SJCRH30 (cell line): ENCODE measurements at regions not wholly inside any gene's neighbourhood (a gene's known extent, or its start where the extent isn't known, plus 50 kb on each side); places are given as distances from the start of the nearest gene placed in this dataset.

Source experiments
- DNase-seq, 2 experiments: peaks; one replicate each; pipeline ENCODE4 v3.0.0-alpha.2; 2015 to 2020
- H3K27ac ChIP-seq: fragments of 250-450 bp; sonication (Bioruptor Pico); 2 replicates; pipeline ENCODE4 v1.5.1; 2020; ENCODE audit warnings: mild to moderate bottlenecking, moderate library complexity
- H3K27me3 ChIP-seq: fragments of 250-450 bp; sonication (Bioruptor Pico); 2 replicates; pipeline ENCODE4 v1.5.1; 2020; ENCODE audit warnings: mild to moderate bottlenecking, moderate library complexity
- H3K36me3 ChIP-seq: fragments of 250-450 bp; sonication (Bioruptor Pico); 2 replicates; pipeline ENCODE4 v1.5.1; 2020; ENCODE audit warnings: mild to moderate bottlenecking, moderate library complexity
- H3K4me1 ChIP-seq: fragments of 250-450 bp; sonication (Bioruptor Pico); 2 replicates; pipeline ENCODE4 v1.5.1; 2020; ENCODE audit warnings: mild to moderate bottlenecking, moderate library complexity
- H3K4me3 ChIP-seq: fragments of 250-450 bp; sonication (Bioruptor Pico); 2 replicates; pipeline ENCODE4 v1.5.1; 2020; ENCODE audit warnings: mild to moderate bottlenecking, moderate library complexity
- H3K9me3 ChIP-seq: fragments of 250-450 bp; sonication (Bioruptor Pico); replicated peaks from 2 replicates; pipeline ENCODE4 v1.5.1; 2020; ENCODE audit warnings: mild to moderate bottlenecking, moderate library complexity

DNA sequence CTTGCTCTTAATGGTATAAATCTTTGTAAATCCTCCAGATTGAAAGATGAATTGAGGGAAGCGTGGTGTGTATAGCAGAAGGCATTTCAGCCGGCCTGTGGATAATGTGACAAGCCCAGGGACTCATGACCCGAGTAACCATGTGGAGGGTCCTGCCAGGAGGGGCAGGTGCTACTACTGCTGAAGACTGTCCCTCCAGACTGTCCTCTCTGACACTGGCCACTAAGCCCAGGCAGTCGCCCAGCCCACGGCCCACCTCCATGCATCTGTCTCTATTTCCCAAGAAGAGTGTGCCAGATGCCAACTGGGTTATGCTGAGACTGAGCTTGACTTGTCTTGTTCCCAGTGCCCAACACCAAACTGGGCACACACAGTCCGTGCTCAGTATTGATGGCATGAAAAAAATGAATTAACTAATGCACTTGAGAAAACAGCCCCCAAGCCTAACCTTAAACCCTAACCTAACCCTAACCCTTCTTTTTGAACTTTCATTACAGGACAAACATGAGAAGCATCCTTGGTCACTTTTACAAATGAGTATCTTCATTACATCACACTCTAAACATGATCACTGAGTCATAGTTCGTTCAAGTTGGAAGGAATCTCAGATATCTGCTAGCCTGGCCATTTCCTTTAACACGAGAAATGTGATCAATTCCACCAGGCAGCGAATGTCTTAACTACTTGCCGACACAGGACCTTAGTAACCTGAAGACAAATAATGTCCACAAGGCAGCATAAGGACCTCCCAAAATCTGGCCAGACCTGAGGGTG, 182.2 kb upstream of the RREB1 start:
- Histone ChIP-seq H3K4me3 (no peak overlapping the region), H3K27ac (no peak overlapping the region), H3K36me3 (no peaks in the 10 kb centered on the region), H3K4me1 (peaks cover under 1% of the 10 kb centered on the region; the same call in 1 of the 2 replicates), H3K9me3 (no peaks in the 10 kb centered on the region), H3K27me3 (no peaks in the 10 kb centered on the region)
- DNase-seq: no peak

DNA sequence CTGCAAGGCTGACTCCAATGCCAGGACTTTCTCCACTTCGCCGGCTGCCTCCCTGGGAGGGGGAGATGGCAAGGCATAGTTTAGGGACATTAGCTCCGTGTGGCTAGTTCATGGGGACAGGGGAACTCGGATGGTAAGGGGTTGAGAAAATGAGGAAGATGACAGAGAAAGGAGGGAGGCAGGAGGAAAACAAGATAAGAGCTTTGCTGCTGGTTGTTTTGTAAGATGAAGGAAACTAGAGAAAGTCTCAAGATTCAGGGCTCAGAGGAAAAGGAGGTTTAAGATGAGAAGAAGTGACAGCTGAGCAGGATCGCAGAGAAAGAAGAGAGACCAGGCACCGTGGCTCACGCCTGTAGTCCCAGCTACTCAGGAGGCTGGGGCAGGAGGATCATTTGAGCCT, 180.9 kb upstream of the RREB1 start:
- H3K4me1 ChIP-seq: no peaks in the 10 kb centered on the region; the same call in 1 of the 2 replicates
- H3K4me3 ChIP-seq: no peak overlapping the region
- DNase-seq: peak in 1 of 2 experiments; percentile 11
- no peaks in the 10 kb centered on the region for H3K27me3 ChIP-seq
- peak overlapping the region; percentile 60; the same call in 1 of the 2 replicates for H3K27ac ChIP-seq
- no peaks in the 10 kb centered on the region for H3K9me3 ChIP-seq
- H3K36me3 ChIP-seq: no peaks in the 10 kb centered on the region

DNA sequence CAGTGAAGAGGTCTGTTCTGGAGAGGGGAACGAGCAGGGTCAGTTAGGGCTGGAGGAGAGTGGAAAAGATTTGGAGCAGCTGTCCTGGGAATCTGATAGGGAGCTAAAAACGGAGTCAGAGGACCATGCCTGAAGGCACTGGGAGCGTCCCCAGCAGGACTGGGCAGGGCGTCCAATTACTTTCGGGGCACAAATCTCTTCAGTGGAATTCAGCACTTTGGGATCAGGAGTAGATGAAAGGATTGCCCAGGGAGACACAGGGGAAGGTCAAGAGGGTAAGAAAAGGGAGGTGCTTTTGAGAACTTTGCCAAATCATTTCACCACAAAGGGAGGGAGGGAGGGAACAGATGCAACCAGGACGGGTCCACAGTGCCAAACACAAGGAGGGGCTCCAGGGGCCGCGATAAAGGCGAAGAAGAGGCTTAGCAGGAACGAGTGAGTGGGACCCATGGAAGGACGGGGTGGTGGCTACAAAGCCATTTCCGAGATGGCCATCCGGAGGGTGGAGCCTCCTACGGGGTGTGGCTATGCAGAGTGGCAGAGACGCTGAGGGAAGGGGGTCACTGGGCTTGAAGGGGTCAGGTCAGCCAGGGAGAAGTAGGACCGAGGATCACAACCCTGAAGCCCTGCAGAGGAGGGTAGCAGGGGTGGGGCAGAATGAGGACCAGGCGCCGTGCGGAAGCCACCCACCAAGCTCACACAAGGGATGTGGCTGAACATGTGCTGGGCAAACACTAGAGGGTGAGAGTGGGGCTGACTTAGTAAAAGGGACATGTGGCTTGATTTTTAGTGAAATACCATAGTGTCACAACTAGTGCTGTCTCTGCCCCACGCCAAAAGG, 180.0 kb upstream of the RREB1 start:
- H3K36me3 ChIP-seq: no peaks in the 10 kb centered on the region
- no peaks in the 10 kb centered on the region for H3K27me3 ChIP-seq
- H3K4me1 ChIP-seq: no peaks in the 10 kb centered on the region; the same call in 1 of the 2 replicates
- DNase-seq: peak; percentile 82 to 90
- H3K9me3 ChIP-seq: no peaks in the 10 kb centered on the region
- peak overlapping the region; percentile 60 for H3K27ac ChIP-seq
- H3K4me3 ChIP-seq: peak overlapping the region; percentile 49

DNA sequence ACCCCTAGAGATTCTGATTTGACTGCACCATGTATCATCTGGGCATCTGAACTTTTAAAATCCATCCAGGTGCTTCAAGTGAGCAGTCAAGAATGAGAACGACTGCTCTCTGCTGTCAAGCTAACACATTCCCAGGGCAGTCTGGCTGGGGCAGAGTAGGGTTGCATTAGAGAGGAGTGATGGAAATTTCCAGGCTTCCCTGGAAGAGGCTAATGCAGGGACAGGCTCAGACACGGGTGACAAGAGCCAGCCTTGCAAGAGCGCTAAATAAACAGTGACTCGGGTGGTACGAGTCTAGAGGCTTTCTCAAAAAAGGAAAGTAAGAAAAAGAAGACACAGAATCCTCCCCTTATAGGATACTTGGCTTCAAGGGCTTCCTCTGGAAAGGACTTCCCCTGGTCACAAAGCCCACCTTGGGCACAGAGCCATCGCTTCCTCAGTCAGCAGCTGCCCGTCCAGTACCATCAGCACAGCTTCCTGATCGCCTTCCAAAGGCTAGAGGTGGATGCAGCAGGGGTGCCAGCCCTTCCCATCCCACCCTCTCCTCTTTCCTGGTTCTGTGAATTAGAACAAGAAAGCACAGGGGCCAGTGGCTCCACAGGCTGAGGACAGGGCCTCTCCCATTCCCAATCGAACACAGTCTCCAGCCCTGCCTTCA, 177.4 kb upstream of the RREB1 start:
- Histone ChIP-seq H3K4me3 (no peak overlapping the region), H3K36me3 (no peaks in the 10 kb centered on the region), H3K27me3 (no peaks in the 10 kb centered on the region), H3K4me1 (no peaks in the 10 kb centered on the region; the same call in 1 of the 2 replicates), H3K9me3 (no peaks in the 10 kb centered on the region), H3K27ac (no peak overlapping the region)
- no peak for DNase-seq

DNA sequence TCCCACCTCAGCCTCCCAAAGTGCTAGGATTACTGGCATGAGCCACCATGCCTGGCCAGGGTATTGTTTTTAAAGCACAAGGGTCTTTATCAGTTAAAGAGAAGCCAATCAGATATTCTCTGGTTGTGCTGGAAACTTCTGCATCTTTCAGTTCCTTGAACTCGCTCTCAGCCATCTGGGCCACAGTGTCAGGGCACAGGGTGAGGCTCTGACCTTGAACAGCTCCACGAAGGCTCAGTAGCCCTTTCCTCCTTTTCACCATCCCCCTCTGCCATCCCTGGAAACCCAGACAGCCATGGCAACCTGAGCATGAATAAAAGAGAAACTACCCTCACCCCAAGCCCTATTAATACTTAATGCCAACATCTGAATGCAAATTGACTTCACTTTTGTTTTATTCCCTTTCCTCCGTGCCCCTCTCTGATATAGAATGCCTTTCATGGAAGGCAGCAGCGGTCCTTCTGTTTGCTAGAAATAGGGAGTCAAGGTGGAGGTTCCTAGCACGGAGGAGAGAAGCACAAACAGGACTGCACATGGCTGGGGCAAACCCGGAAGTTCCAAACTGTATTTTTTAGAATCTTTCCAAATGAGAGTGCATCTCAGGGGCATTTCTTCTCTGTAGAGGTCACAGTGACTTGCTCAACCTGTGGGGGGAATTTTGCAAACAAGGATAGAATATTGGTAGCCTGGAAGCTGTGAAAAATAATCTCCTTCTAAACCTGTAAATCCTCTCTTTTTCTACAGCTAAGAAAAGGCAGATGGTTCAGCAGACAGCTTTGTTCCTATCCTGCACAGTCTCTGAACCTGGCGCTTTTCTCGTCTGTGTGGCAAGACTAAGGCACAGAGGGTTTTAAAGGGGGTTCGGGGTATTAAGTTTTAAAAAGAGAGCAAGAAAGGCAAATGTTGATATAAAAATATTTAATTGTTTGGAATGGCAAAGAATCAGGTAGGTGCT, 176.4 kb upstream of the RREB1 start:
- Histone ChIP-seq H3K27me3 (no peaks in the 10 kb centered on the region), H3K4me1 (no peaks in the 10 kb centered on the region; the same call in 1 of the 2 replicates), H3K27ac (no peak overlapping the region), H3K4me3 (no peak overlapping the region), H3K36me3 (no peaks in the 10 kb centered on the region), H3K9me3 (no peaks in the 10 kb centered on the region)
- DNase-seq: no peak

DNA sequence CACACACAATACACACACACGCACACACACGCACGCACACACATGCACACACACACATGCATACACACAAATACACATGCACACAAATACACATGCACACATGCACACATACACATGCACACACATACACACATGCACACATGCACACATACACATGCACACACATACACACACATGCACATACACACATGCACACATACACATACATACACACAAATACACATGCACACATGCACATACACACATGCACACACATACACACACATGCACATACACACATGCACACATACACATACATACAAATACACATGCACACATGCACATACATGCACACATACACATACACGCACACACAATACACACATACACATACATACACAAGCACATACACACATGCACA, 175.4 kb upstream of the RREB1 start:
- Histone ChIP-seq H3K27ac (no peak overlapping the region), H3K4me3 (no peak overlapping the region), H3K36me3 (no peaks in the 10 kb centered on the region), H3K27me3 (no peaks in the 10 kb centered on the region), H3K9me3 (no peaks in the 10 kb centered on the region), H3K4me1 (no peaks in the 10 kb centered on the region)
- no peak for DNase-seq

DNA sequence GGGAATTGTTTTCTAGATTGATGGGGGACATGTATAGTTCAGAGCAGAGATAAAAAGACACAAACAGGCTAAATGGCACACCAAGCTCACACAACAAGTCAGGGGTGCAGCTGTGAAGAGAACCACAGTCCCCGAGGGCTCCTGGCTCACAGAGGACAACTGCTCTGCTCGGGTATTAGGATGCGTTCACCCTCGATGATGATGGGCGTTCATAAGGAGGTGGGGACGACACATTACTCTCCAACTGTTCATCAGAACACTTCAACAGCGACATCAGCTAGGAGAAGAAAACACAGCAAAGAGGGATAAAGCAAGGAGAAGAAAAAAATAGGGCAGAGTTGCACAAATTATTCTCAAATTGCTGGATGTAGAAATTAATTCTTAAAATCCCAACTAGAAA, 174.8 kb upstream of the RREB1 start:
- Histone ChIP-seq H3K36me3 (no peaks in the 10 kb centered on the region), H3K4me3 (no peak overlapping the region), H3K9me3 (no peaks in the 10 kb centered on the region), H3K27ac (no peak overlapping the region), H3K27me3 (no peaks in the 10 kb centered on the region), H3K4me1 (no peaks in the 10 kb centered on the region)
- DNase-seq: peak in 1 of 2 experiments; percentile 3

DNA sequence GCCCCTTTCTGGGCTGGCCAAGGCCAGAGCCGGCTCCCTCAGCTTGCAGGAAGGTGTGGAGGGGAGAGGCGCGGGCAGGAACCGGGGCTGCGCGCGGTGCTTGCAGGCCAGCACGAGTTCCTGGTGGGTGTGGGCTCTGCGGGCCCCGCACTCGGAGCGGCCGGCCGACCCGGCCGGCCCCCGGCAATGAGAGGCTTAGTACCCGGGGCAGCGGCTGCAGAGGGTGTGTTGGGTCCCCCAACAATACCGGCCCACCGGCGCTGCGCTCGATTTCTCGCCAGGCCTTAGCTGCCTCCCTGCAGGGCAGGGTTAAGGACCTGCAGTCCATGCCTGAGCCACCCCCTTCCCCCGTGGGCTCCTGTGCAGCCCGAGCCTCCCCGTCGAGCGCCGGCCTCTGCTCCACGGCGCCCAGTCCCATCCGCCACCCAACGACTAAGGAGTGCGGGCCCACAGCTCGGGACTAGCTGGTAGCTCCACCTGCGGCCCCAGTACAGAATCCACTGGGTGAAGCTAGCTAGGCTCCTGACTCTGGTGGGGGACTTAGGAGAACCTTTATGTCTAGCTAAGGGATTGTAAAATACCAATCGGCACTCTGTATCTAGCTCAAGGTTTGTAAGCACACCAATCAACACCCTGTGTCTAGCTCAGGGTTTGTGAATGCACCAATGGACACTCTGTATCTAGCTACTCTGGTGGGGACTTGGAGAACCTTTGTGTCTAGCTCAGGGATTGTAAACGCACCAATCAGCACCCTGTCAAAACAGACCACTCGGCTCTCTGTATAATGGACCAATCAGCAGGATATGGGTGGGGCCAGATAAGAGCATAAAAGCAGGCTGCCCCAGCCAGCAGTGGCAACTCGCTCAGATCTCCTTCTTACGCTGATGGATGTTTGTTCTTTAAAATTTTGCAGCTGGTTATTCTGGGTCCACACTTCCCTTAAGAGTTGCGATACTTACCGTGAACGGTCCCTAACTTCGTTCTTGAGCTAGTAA, 167.4 kb upstream of the RREB1 start:
- H3K36me3 ChIP-seq: no peaks in the 10 kb centered on the region
- H3K4me3 ChIP-seq: no peak overlapping the region
- H3K27me3 ChIP-seq: no peaks in the 10 kb centered on the region
- H3K27ac ChIP-seq: no peak overlapping the region
- no peak for DNase-seq
- no peaks in the 10 kb centered on the region for H3K9me3 ChIP-seq
- H3K4me1 ChIP-seq: 0 out of 2 replicates have a peak, but pooled peaks cover 3% of the 10 kb centered on the region

DNA sequence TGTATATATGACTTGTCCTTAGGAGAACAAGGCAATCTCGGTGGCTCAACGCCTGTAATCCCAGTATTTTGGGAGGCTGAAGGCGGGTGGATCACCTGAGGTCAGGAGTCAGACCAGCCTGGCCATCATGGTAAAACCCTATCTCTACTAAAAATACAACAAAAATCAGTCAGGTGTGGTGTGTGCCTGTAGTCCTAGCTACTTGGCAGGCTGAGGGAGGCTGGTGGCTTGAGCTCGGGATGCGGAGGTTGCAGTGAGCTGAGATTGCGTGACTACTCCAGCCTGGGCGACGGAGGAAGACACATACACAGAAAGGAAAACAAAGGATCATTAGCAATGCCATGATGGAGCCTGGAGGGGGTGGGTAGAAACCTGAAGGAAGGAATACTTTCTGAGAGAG, 166.6 kb upstream of the RREB1 start:
- DNase-seq: no peak
- H3K4me1 ChIP-seq: 0 out of 2 replicates have a peak, but pooled peaks cover 3% of the 10 kb centered on the region
- no peaks in the 10 kb centered on the region for H3K9me3 ChIP-seq
- no peaks in the 10 kb centered on the region for H3K27me3 ChIP-seq
- no peak overlapping the region for H3K4me3 ChIP-seq
- H3K36me3 ChIP-seq: no peaks in the 10 kb centered on the region
- H3K27ac ChIP-seq: no peak overlapping the region

DNA sequence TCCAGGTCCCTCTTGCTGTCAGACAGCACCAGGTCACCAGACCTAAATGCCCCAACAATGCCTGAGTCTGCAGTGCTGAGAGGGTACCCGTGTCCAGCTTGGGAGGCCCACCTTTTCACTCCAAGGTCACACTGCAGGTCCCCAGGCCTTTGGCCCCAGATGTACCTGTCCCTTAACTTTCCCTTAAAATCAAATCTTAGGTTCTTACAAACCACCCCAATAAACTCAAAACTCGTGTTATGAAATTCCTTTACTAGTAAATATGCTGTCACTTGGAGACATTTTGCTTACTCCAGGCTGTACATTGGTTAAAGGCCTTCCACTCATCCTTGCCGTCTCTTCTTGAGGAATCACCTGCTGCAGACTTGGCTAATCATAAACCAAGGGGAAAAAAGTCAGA, 165.7 kb upstream of the RREB1 start:
- H3K4me1 ChIP-seq: 0 out of 2 replicates have a peak, but pooled peaks cover 3% of the 10 kb centered on the region
- H3K9me3 ChIP-seq: no peaks in the 10 kb centered on the region
- no peaks in the 10 kb centered on the region for H3K27me3 ChIP-seq
- no peak overlapping the region for H3K27ac ChIP-seq
- no peak for DNase-seq
- H3K36me3 ChIP-seq: no peaks in the 10 kb centered on the region
- H3K4me3 ChIP-seq: no peak overlapping the region

DNA sequence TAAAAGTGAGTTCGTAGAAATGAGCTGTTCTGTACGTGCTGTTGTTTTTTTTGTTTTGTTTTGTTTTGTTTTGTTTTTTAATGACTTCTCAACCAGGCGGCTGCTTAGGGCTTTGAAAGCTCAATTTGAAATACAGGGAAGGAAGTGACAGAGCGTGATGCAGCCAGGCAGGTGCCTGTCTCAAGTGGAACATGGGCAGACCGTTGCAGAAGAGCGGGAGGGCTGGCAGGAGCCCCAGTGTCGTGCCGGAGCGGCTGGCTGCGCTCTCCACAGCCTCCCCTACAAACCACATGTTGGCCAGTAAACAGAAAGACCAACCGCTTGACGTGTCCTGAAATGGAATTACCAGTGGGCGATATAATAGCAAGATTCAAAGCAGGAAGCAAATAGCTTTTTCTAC, 164.9 kb upstream of the RREB1 start:
- no peaks in the 10 kb centered on the region for H3K36me3 ChIP-seq
- H3K27ac ChIP-seq: no peak overlapping the region
- H3K27me3 ChIP-seq: no peaks in the 10 kb centered on the region
- H3K9me3 ChIP-seq: no peaks in the 10 kb centered on the region
- no peak overlapping the region for H3K4me3 ChIP-seq
- peak; percentile 71 to 78 for DNase-seq
- H3K4me1 ChIP-seq: 0 out of 2 replicates have a peak, but pooled peaks cover 3% of the 10 kb centered on the region

DNA sequence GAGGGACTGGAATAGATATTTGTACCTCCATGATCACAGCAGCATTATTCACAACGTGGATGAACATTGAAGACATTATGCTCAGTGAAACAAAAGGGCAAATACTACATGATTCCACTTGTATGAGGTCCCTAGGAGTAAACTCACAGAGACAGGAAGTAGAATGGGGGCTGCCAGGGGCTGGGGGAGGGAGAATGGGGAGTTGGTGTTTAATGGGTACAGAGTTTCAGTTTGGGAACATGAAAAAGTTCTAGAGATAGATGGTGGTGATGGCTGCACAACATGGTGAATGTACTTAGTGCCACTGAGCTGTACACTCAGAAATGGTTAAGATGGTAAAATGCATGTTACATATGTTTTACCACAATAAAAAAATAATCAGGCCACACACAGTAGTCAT, 164.3 kb upstream of the RREB1 start:
- no peaks in the 10 kb centered on the region for H3K9me3 ChIP-seq
- H3K4me3 ChIP-seq: no peak overlapping the region
- H3K4me1 ChIP-seq: 0 out of 2 replicates have a peak, but pooled peaks cover 3% of the 10 kb centered on the region
- no peak overlapping the region for H3K27ac ChIP-seq
- DNase-seq: peak in 1 of 2 experiments; percentile 5
- no peaks in the 10 kb centered on the region for H3K27me3 ChIP-seq
- H3K36me3 ChIP-seq: no peaks in the 10 kb centered on the region
